ENCODE measurements at regions not wholly inside any gene's neighbourhood (a gene's known extent, or its start where the extent isn't known, plus 50 kb on each side); places are given as distances from the start of the nearest gene placed in this dataset.

DNA sequence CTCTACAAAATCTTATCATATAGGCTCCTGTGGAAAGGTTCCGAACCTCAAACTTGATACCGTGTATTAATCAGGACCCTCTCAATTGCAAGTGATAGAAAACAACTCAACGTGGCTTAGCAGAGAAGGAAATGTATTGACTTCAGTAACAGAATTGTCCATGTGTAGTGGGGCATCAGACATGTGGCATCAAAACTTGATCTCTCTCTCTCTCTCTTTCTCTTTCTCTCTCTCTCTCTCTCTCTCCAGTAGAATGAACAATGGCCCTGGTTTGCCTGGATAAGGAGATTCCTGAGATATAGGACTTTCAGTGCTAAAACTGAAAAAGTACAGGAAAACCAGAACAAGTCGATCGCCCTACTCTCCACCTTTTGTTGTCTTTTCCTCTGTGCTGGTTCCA, 168.2 kb downstream of the DRD1 start:
- POLR2A ChIA-PET (ENCODE audit: unreplicated experiment), result no interaction called here

More for the DNA sequence above, 168.2 kb downstream of the DRD1 start:
- peaks cover 3% of the 10 kb centered on the region for H3K27me3 ChIP-seq (ENCODE audit: control insufficient read depth, insufficient read depth, low read length)
- no peak overlapping the region for H3K4me3 ChIP-seq (ENCODE audit: insufficient read depth, low read depth, low read length)
- no peak overlapping the region for H2AFZ ChIP-seq (replicated peaks; ENCODE audit: low read length, poor library complexity)
- H3K9ac ChIP-seq (ENCODE audit: low read depth, low read length), result no peak overlapping the region
- no peak overlapping the region for H3K4ac ChIP-seq (ENCODE audit: low read depth, low read length)
- intact Hi-C loops (cut with micrococcal nuclease) (no loop called here), dilution Hi-C loops (cut with HindIII; ENCODE audit: low sequenced_read_pairs, unreplicated experiment) (no loop called here), in situ Hi-C loops (cut with MboI; ENCODE audit: low sequenced_read_pairs) (no loop called here)
- H2BK20ac ChIP-seq (ENCODE audit: low read depth, low read length), result no peak overlapping the region
- no peak overlapping the region for H3K18ac ChIP-seq (ENCODE audit: low read depth, low read length)
- H2BK120ac ChIP-seq (ENCODE audit: low read depth, low read length), result no peak overlapping the region
- no CpG with 5 or more reads among the region's 5 CpGs for WGBS, 2 experiments (ENCODE audit: extremely low coverage in 2 of 2, insufficient read length in 1 of 2)
- no peak overlapping the region for H3K23ac ChIP-seq (ENCODE audit: low read depth, low read length)
- H3K27ac ChIP-seq (ENCODE audit: insufficient read depth, low read length), result no peak overlapping the region
- TF ChIP-seq CEBPB (IDR thresholded peaks at IDR 0.05; ENCODE audit: low read depth, low read length), result no peak
- no peak overlapping the region for H2AK5ac ChIP-seq (ENCODE audit: low read depth, low read length)
- no peaks in the 10 kb centered on the region for H3K9me3 ChIP-seq (ENCODE audit: control insufficient read depth, insufficient read depth, low read length)
- no TSS peak for BruUV-seq (replicated peaks)
- ATAC-seq (ENCODE audit: low read depth) (no peak), DNase-seq (no peak)
- no peak overlapping the region for H4K91ac ChIP-seq (ENCODE audit: insufficient read depth, low read depth, low read length)
- no peaks in the 10 kb centered on the region for H3K79me1 ChIP-seq (ENCODE audit: low read depth in 1 of 2, low read length in 2 of 2)
- no peak overlapping the region for H4K8ac ChIP-seq (ENCODE audit: low read depth in 2 of 2, low read length in 2 of 2)
- no peak overlapping the region for H4K5ac ChIP-seq (ENCODE audit: low read depth, low read length)
- H3K9me1 ChIP-seq (ENCODE audit: insufficient read depth, low read length), result no peaks in the 10 kb centered on the region
- no peak overlapping the region for H3K56ac ChIP-seq (ENCODE audit: extremely low read depth, insufficient read depth, low read length)
- CTCF ChIA-PET, result interaction anchor here (0.7 kb wide), 1 partner anchor 37 kb away, joined by 3 read pairs; no protein-coding TSS in a partner anchor
- no peaks in the 10 kb centered on the region for H3K4me1 ChIP-seq (ENCODE audit: control insufficient read depth, insufficient read depth, low read length)
- H3K36me3 ChIP-seq (ENCODE audit: control insufficient read depth, insufficient read depth, low read length), result no peaks in the 10 kb centered on the region
- no peak overlapping the region for H2AK9ac ChIP-seq (replicated peaks; ENCODE audit: low read depth, low read length, poor library complexity)
- H2BK15ac ChIP-seq (ENCODE audit: low read depth, low read length), result no peak overlapping the region
- no peak overlapping the region for H3K14ac ChIP-seq (replicated peaks; ENCODE audit: low read depth, low read length)
- no peak overlapping the region for H3K4me2 ChIP-seq (ENCODE audit: low read depth, low read length)
- no peak overlapping the region for H2BK5ac ChIP-seq (ENCODE audit: low read depth, low read length, poor library complexity, severe bottlenecking)
- no peaks in the 10 kb centered on the region for H4K20me1 ChIP-seq (ENCODE audit: insufficient read depth, low read length)
